GM19452 (cell line): ENCODE measurements at regions not wholly inside any gene's neighbourhood (a gene's known extent, or its start where the extent isn't known, plus 50 kb on each side); places are given as distances from the start of the nearest gene placed in this dataset.
"Not testable (repeated sequence)": the region's sequence is repeated elsewhere in the genome, so short reads cannot be mapped to it uniquely, and the experiment has no call there.

ENCODE experiments used
- ATAC-seq: cut with Tn5 transposase; IDR thresholded peaks from one replicate; pipeline ENCODE4 v1.9.1; 2021; ENCODE audit not compliant: unreplicated experiment

- ATAC-seq = no peak
These were observed 1722.9 kb upstream of the AGA start for GRCh38 chr4:179165000-179165738.

GRCh38 chr4:179165862-179166261, 1723.6 kb upstream of the AGA start:
- ATAC-seq = no peak

GRCh38 chr4:179170308-179170707, 1728.1 kb upstream of the AGA start:
- ATAC-seq = not testable (repeated sequence)

GRCh38 chr4:179182741-179183140, 1740.5 kb upstream of the AGA start:
- ATAC-seq = no peak

- ATAC-seq = no peak
These were observed 1753.7 kb upstream of the AGA start for GRCh38 chr4:179195887-179196286.

- ATAC-seq = no peak
These were observed 1754.3 kb upstream of the AGA start for GRCh38 chr4:179196511-179196910.

- no peak for ATAC-seq
These were observed 1758.4 kb upstream of the AGA start for GRCh38 chr4:179200681-179201080.

GRCh38 chr4:179225594-179225993, 1783.4 kb upstream of the AGA start:
- ATAC-seq = no peak

GRCh38 chr4:179248821-179249220, 1806.6 kb upstream of the AGA start:
- no peak for ATAC-seq

GRCh38 chr4:179268791-179269190, 1826.6 kb upstream of the AGA start:
- ATAC-seq = no peak

- no peak for ATAC-seq
These were observed 1830.0 kb upstream of the AGA start for GRCh38 chr4:179272282-179272681.

GRCh38 chr4:179278647-179279046, 1836.4 kb upstream of the AGA start:
- ATAC-seq = no peak

- no peak for ATAC-seq
These were observed 1843.5 kb upstream of the AGA start for GRCh38 chr4:179285696-179286095.

GRCh38 chr4:179291657-179292056, 1849.4 kb upstream of the AGA start:
- no peak for ATAC-seq

GRCh38 chr4:179292468-179292867, 1850.2 kb upstream of the AGA start:
- no peak for ATAC-seq

- ATAC-seq = peak; percentile 94
These were observed 1865.3 kb upstream of the AGA start for GRCh38 chr4:179307297-179308136.

- no peak for ATAC-seq
These were observed 1871.6 kb upstream of the AGA start for GRCh38 chr4:179313823-179314222.

- no peak for ATAC-seq
These were observed 1882.9 kb upstream of the AGA start for GRCh38 chr4:179325181-179325580.

- no peak for ATAC-seq
These were observed 1886.4 kb upstream of the AGA start for GRCh38 chr4:179328627-179329026.

- no peak for ATAC-seq
These were observed 1889.1 kb upstream of the AGA start for GRCh38 chr4:179331362-179331761.

- ATAC-seq = no peak
These were observed 1902.6 kb upstream of the AGA start for GRCh38 chr4:179344861-179345260.

- ATAC-seq = no peak
These were observed 1910.0 kb upstream of the AGA start for GRCh38 chr4:179352221-179352620.
